Fibroblast of pulmonary artery (primary cell): ENCODE measurements at regions not wholly inside any gene's neighbourhood (a gene's known extent, or its start where the extent isn't known, plus 50 kb on each side); places are given as distances from the start of the nearest gene placed in this dataset.
"Not testable (repeated sequence)": the region's sequence is repeated elsewhere in the genome, so short reads cannot be mapped to it uniquely, and the experiment has no call there.

Experiments
- DNase-seq: peaks from one replicate; pipeline ENCODE4 v3.0.0-alpha.2; 2010; ENCODE audit warnings: low read depth
- H3K4me3 ChIP-seq: replicated peaks from 2 replicates; pipeline ENCODE4 v1.5.1; 2011; ENCODE audit warnings: low read depth, mild to moderate bottlenecking, control low read depth, low read length, moderate library complexity
- TF ChIP-seq, protein P1 (sequence below): IDR thresholded peaks from 2 replicates; pipeline ENCODE4 v1.5.1; 2011; ENCODE audit warnings: mild to moderate bottlenecking, control low read depth, low read length, inconsistent platforms; ENCODE audit errors: missing control alignments

DNA sequence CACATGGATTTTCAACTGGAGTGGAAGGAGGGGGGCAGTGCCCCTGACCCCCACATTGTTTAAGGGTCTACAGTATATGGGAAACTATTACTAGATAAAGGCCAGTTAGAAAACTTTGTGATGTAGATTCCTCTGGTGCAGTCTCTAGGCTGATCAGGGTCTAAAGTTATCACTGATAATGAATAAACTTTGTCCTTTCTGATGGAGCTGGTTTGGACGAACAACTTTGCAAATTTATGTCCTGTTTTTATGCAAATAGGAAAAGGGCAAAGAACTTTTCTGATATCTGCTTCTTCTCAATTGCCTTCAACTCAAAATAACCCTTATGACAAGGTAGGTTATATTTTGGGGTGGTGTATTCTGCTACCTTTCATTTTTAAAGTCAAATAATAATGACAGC, 829.2 kb upstream of the ACVR2A start:
- H3K4me3 ChIP-seq = no peak overlapping the region
- TF ChIP-seq, protein P1, sequence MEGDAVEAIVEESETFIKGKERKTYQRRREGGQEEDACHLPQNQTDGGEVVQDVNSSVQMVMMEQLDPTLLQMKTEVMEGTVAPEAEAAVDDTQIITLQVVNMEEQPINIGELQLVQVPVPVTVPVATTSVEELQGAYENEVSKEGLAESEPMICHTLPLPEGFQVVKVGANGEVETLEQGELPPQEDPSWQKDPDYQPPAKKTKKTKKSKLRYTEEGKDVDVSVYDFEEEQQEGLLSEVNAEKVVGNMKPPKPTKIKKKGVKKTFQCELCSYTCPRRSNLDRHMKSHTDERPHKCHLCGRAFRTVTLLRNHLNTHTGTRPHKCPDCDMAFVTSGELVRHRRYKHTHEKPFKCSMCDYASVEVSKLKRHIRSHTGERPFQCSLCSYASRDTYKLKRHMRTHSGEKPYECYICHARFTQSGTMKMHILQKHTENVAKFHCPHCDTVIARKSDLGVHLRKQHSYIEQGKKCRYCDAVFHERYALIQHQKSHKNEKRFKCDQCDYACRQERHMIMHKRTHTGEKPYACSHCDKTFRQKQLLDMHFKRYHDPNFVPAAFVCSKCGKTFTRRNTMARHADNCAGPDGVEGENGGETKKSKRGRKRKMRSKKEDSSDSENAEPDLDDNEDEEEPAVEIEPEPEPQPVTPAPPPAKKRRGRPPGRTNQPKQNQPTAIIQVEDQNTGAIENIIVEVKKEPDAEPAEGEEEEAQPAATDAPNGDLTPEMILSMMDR = no peak
- DNase-seq = no peak

DNA sequence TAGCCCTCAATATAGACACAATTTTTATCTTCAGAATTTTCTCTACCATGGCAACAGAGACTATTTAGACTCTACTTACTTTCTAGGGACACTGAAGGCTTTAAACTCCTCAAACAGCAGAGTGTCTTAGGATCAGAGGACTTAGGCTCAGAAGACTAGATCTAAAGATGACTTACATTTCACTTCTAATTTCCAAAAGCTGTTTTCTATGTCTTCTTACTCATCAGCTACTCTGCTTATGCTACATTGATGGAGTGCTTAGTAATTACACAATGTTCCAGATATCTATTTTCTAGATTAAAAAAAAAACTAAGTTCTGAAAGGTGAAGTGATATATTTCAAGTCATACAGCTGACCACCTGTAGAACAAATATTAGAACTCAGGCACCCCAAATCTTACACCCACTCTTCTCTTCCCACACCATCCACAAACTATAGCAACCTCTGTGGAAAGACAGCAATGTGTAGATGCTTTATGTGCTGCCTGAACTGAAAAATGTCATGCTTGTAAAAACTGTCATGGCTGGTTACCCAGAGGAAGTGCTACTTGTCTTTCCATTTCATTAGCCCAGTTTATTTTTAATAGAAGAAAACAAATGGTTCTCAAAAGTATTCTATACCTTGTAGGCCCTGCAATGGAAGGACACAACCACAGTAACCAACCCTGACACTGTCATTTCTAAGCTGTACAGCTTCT, 831.0 kb upstream of the ACVR2A start:
- no peak for DNase-seq
- no peak overlapping the region for H3K4me3 ChIP-seq
- TF ChIP-seq, protein P1 = no peak

- TF ChIP-seq, protein P1 = no peak
- H3K4me3 ChIP-seq = no peak overlapping the region
- DNase-seq = no peak
Measured at GRCh38 chr2:147008481-147008880, 836.3 kb upstream of the ACVR2A start.

- H3K4me3 ChIP-seq = no peak overlapping the region
- peak; percentile 60 for DNase-seq
- TF ChIP-seq, protein P1 = no peak
Measured at GRCh38 chr2:147006736-147007141, 838.1 kb upstream of the ACVR2A start.

DNA sequence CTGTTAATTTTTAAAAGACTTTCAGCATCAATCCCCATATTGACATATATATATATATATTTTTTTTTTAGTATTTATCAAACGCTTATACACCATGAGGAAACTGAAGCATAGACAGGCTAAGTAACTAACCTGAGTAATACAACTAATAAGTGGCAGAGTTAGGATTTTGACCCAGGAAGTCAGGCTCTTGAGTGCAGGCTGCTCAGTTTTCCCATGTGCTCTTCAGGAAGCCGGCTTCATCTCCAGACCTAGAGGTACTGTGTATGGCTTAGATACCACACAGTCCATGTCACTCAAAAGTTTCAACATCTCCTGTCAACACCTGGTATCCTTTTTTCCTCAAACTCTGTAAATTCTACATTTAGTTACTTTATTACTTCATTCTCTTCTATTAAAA, 841.7 kb upstream of the ACVR2A start:
- TF ChIP-seq, protein P1 = no peak
- H3K4me3 ChIP-seq = no peak overlapping the region
- no peak for DNase-seq

DNA sequence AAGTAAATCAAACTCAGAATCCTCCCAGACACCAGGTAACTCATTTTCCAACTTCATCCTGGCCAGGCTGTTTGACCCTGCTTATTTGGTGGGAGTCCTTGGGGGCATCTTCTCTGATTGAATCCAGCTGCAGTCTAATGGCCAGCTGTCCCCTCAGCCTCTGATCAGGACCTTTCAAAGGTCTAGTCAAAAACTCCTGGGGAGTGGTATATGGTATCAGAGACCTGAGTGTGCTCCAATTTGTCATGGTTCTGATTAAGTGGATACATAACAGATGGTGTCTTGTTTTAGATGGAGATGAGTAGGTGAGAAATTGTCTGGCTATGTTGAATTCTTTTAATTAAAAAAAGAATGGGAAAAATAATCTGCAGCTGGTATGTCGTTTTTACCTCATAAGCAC, 842.6 kb upstream of the ACVR2A start:
- TF ChIP-seq, protein P1 = no peak
- no peak for DNase-seq
- H3K4me3 ChIP-seq = no peak overlapping the region

DNA sequence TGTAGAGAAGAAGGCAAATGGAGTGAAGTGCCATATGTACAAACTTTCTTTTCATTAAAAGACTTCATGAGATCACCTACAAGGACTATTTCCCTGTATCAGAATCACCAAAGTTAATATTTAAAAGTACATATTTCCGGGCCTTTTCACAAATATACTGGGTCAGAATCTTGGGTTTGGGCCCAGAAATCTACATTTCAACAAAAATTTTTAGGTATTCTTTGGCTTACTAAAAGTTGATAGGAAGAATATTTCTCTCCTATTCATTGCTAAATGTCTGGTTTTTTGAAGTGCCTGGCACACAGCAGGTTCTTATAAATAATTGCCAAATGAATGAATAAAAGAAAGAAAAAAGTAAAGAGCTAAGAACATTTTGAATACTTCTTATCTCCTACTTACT, 843.8 kb upstream of the ACVR2A start:
- H3K4me3 ChIP-seq = no peak overlapping the region
- TF ChIP-seq, protein P1 = no peak
- DNase-seq = no peak

DNA sequence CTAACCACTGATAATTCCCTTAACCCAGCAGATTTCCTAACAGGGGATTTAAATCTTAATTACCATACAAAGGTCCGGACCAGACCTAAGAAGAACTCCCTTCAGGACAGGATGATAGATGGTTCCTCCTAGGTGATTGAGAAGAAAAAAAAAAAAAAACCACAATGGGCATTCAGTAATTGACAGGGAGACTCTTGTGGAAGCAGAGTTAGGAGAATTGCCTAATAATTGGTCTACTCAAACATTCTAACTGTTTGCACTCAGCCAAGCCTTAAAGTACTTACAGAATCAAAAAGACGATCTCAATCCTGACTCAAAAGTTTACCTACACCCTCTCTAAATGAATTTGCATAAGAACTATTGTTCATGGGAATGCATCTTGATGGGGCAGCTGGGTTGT, 844.7 kb upstream of the ACVR2A start:
- DNase-seq = peak; percentile 32
- H3K4me3 ChIP-seq = not testable (repeated sequence)
